HEK293 (cell line): ENCODE measurements at regions not wholly inside any gene's neighbourhood (a gene's known extent, or its start where the extent isn't known, plus 50 kb on each side); places are given as distances from the start of the nearest gene placed in this dataset.

Experiments
- CTCF ChIA-PET: fragments of 350-600 bp; formaldehyde crosslinking; extraction: SDS; loops from one replicate; lab custom pipeline; 2021; ENCODE audit warnings: antibody characterized with exemption; lab: Yijun Ruan, JAX
- POLR2A ChIA-PET: fragments of 300-600 bp; formaldehyde crosslinking; extraction: SDS; loops from one replicate; lab custom pipeline; 2020; ENCODE audit warnings: antibody characterized with exemption, inconsistent platforms; lab: Yijun Ruan, JAX
- H3K27ac ChIP-seq: fragments of 200-500 bp; sonication (Bioruptor generic); 2 replicates; pipeline ENCODE4 v1.5.1; 2014; ENCODE audit warnings: low read depth, low read length, control low read depth, inconsistent platforms; ENCODE audit errors: extremely low read depth
- H3K36me3 ChIP-seq, 2 experiments: fragments of 200-500 bp in 1 of 2; sonication (Bioruptor generic) in 1 of 2; 1 replicate in 1 of 2; 2 replicates in 1 of 2; pipeline ENCODE4 v1.5.1; 2014 to 2017; ENCODE audit warnings: inconsistent platforms in 2 of 2, low read length in 2 of 2; ENCODE audit not compliant: control insufficient read depth in 2 of 2, insufficient read depth in 1 of 2
- H3K4me1 ChIP-seq: fragments of 200-500 bp; sonication (Bioruptor generic); 2 replicates; pipeline ENCODE4 v1.5.1; 2014; ENCODE audit warnings: mild to moderate bottlenecking, low read length, inconsistent platforms; ENCODE audit not compliant: control insufficient read depth, insufficient read depth
- H3K4me3 ChIP-seq: 2 replicates; pipeline ENCODE4 v1.5.1; 2011; ENCODE audit warnings: low read depth, mild to moderate bottlenecking, control low read depth, low read length, moderate library complexity
- H3K9me3 ChIP-seq: fragments of 200-500 bp; sonication (Bioruptor generic); 2 replicates; pipeline ENCODE4 v1.5.1; 2014; ENCODE audit warnings: low read depth, low read length, inconsistent platforms; ENCODE audit not compliant: control insufficient read depth, insufficient read depth
- EGR2 ChIP-seq: fragments of 450-650 bp; formaldehyde crosslinking; IDR thresholded peaks from 2 replicates; pipeline ENCODE4 v1.5.1; 2016; ENCODE audit warnings: low read depth, missing biosample characterization, missing genetic modification characterization
- GLIS1 ChIP-seq: fragments of 450-650 bp; formaldehyde crosslinking; IDR thresholded peaks from 2 replicates; pipeline ENCODE4 v1.5.1; 2016; ENCODE audit warnings: missing biosample characterization, missing genetic modification characterization
- KLF17 ChIP-seq: fragments of 450-650 bp; formaldehyde crosslinking; IDR thresholded peaks from 2 replicates; pipeline ENCODE4 v1.5.1; 2016; ENCODE audit warnings: missing biosample characterization, missing genetic modification characterization
- OVOL3 ChIP-seq: fragments of 450-650 bp; formaldehyde crosslinking; IDR thresholded peaks from 2 replicates; pipeline ENCODE4 v1.5.1; 2016; ENCODE audit warnings: missing biosample characterization, missing genetic modification characterization
- PRDM10 ChIP-seq: fragments of 450-650 bp; formaldehyde crosslinking; IDR thresholded peaks from 2 replicates; pipeline ENCODE4 v1.5.1; 2016; ENCODE audit warnings: missing biosample characterization, missing genetic modification characterization
- PRDM2 ChIP-seq: fragments of 450-650 bp; formaldehyde crosslinking; IDR thresholded peaks from 2 replicates; pipeline ENCODE4 v1.5.1; 2016; ENCODE audit warnings: missing biosample characterization, missing genetic modification characterization, borderline replicate concordance
- SCRT1 ChIP-seq: fragments of 450-650 bp; formaldehyde crosslinking; IDR thresholded peaks from 2 replicates; pipeline ENCODE4 v1.5.1; 2016; ENCODE audit warnings: missing biosample characterization, missing genetic modification characterization, borderline replicate concordance
- TCF7L2 ChIP-seq: IDR thresholded peaks from 2 replicates; pipeline ENCODE4 v1.6.1; 2011; ENCODE audit warnings: low read depth, mild to moderate bottlenecking, inconsistent platforms, low read length, moderate library complexity, borderline replicate concordance
- ZBTB21 ChIP-seq: fragments of 450-650 bp; formaldehyde crosslinking; IDR thresholded peaks from 2 replicates; pipeline ENCODE4 v1.5.1; 2017; ENCODE audit warnings: missing biosample characterization, missing genetic modification characterization
- ZIC2 ChIP-seq: fragments of 450-650 bp; formaldehyde crosslinking; IDR thresholded peaks from 2 replicates; pipeline ENCODE4 v1.5.1; 2016; ENCODE audit warnings: missing biosample characterization, missing genetic modification characterization
- ZNF214 ChIP-seq: fragments of 450-650 bp; formaldehyde crosslinking; IDR thresholded peaks from 2 replicates; pipeline ENCODE4 v1.5.1; 2017; ENCODE audit warnings: missing biosample characterization, mild to moderate bottlenecking, missing genetic modification characterization, borderline replicate concordance
- ZNF23 ChIP-seq: fragments of 450-650 bp; formaldehyde crosslinking; IDR thresholded peaks from 2 replicates; pipeline ENCODE4 v1.5.1; 2016; ENCODE audit warnings: missing biosample characterization, missing genetic modification characterization, borderline replicate concordance
- ZNF280D ChIP-seq: fragments of 450-650 bp; formaldehyde crosslinking; IDR thresholded peaks from 2 replicates; pipeline ENCODE4 v1.5.1; 2016; ENCODE audit warnings: missing biosample characterization, missing genetic modification characterization
- ZNF48 ChIP-seq: fragments of 450-650 bp; formaldehyde crosslinking; IDR thresholded peaks from 2 replicates; pipeline ENCODE4 v1.5.1; 2016; ENCODE audit warnings: missing biosample characterization, missing genetic modification characterization
- ZNF488 ChIP-seq: fragments of 450-650 bp; formaldehyde crosslinking; IDR thresholded peaks from 2 replicates; pipeline ENCODE4 v1.5.1; 2016; ENCODE audit warnings: missing biosample characterization, missing genetic modification characterization
- ZNF530 ChIP-seq: fragments of 450-650 bp; formaldehyde crosslinking; IDR thresholded peaks from 2 replicates; pipeline ENCODE4 v1.5.1; 2016; ENCODE audit warnings: low read depth, missing biosample characterization, missing genetic modification characterization
- ZNF600 ChIP-seq: fragments of 450-650 bp; formaldehyde crosslinking; IDR thresholded peaks from 2 replicates; pipeline ENCODE4 v1.5.1; 2016; ENCODE audit warnings: missing biosample characterization, missing genetic modification characterization
- ZNF654 ChIP-seq: fragments of 450-650 bp; formaldehyde crosslinking; IDR thresholded peaks from 2 replicates; pipeline ENCODE4 v1.5.1; 2016; ENCODE audit warnings: low read depth, missing biosample characterization, missing genetic modification characterization
- ZSCAN16 ChIP-seq: fragments of 450-650 bp; formaldehyde crosslinking; IDR thresholded peaks from 2 replicates; pipeline ENCODE4 v1.5.1; 2016; ENCODE audit warnings: missing biosample characterization, missing genetic modification characterization
- ZSCAN4 ChIP-seq: fragments of 450-650 bp; formaldehyde crosslinking; IDR thresholded peaks from 2 replicates; pipeline ENCODE4 v1.5.1; 2017; ENCODE audit warnings: missing biosample characterization, missing genetic modification characterization

- TF ChIP-seq ZSCAN4 (tag by site-specific recombination) (no peak), ZIC2 (tag by site-specific recombination) (no peak), KLF17 (no peak), PRDM2 (no peak)
- POLR2A ChIA-PET: no interaction called here
- H3K4me1 ChIP-seq: no peaks in the 10 kb centered on the region
- H3K36me3 ChIP-seq: no peaks in the 10 kb centered on the region
- H3K27ac ChIP-seq: no peak overlapping the region
- CTCF ChIA-PET: no interaction called here
- no peak overlapping the region for H3K4me3 ChIP-seq
- H3K9me3 ChIP-seq: no peaks in the 10 kb centered on the region
Measured at GRCh38 chr3:110296885-110297284, 774.7 kb upstream of the NECTIN3 start.

GRCh38 chr3:110301781-110302180 is 769.8 kb upstream of the NECTIN3 start:
- Histone ChIP-seq H3K36me3 (no peaks in the 10 kb centered on the region), H3K9me3 (no peaks in the 10 kb centered on the region), H3K4me1 (no peaks in the 10 kb centered on the region), H3K27ac (no peak overlapping the region), H3K4me3 (no peak overlapping the region)
- CTCF ChIA-PET: no interaction called here
- POLR2A ChIA-PET: no interaction called here
- TF ChIP-seq PRDM10 (tag by site-specific recombination) (no peak), GLIS1 (tag by site-specific recombination) (no peak), ZBTB21 (tag by site-specific recombination) (no peak), EGR2 (tag by site-specific recombination) (no peak), ZSCAN16 (tag by site-specific recombination) (no peak), ZNF488 (tag by site-specific recombination) (no peak), ZNF48 (tag by site-specific recombination) (no peak), ZNF600 (no peak), ZNF530 (tag by site-specific recombination) (no peak), TCF7L2 (no peak), SCRT1 (tag by site-specific recombination) (no peak), ZNF654 (tag by site-specific recombination) (no peak), ZNF214 (tag by site-specific recombination) (no peak), ZNF280D (tag by site-specific recombination) (no peak), ZNF23 (no peak), OVOL3 (tag by site-specific recombination) (no peak)
